Endometrial microvascular endothelial cells (primary cell): ENCODE measurements at regions not wholly inside any gene's neighbourhood (a gene's known extent, or its start where the extent isn't known, plus 50 kb on each side); places are given as distances from the start of the nearest gene placed in this dataset.

ENCODE experiments used
- in situ Hi-C: cut with HindIII; loops from 2 replicates; pipeline ENCODE4 v1.10.0; 2017; ENCODE audit warnings: low sequenced_read_pairs, low pct_unique_long_range_greater_than_20kb; ENCODE audit errors: inconsistent ontology term

DNA sequence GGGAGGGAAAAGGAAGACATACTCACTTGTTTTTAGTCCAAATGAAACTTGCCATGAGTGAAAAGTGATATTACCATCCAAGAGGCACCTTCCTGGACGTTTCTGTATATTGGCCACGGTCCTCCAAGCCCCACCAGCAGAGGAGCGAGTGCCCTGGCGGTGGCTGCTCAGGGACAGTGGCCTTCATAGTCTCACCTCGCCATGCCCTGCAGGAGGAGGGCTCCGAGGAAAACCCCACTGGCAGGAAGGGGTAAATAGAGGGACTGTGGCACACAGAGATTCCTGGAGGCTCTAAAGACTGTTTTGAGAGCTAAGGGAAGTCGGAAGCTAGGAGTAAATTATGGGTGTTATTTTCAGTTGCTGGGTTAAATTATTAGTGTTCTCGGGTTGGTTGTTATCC, 98.4 kb upstream of the UBL3 start:
- in situ Hi-C loops: no loop called here

DNA sequence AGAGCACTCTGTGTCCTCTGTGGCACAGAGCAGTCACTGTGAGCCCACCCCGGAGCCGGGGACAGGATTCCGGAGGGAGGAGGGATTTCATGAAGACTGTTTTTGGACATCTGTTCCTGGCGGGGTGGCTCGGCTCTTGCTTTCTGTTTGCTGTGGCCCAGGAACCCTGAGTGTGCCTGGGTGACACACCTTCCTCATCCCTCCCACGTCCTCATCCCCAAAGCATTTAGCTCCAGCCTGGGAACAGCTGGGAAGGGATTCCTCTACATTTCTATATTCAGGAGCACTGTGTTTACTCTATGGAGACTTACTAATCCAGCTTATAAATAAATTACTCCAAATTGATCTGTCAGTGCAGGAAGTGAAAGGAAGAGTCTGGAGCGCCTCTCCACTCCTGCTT, 97.8 kb upstream of the UBL3 start:
- in situ Hi-C loops: no loop called here

DNA sequence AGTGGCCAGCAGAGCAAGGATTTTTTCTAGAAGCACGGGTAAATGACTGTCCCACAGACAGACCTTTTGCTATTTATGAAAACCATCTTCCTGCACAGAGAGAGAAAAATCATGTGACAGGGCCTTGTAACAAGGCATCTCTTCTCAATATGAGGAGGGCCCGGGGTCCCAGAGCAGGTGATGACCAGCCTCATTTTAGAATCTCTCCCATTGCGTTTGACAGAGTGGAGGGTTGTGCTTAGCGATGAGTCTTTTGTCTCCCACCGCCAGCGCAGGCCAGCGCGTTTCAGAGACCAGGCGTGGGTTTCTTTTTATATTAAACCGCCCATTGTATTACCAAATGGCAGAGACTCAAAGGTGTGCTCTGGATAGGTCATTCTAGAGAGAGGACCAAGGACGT, 97.4 kb upstream of the UBL3 start:
- in situ Hi-C loops: no loop called here

DNA sequence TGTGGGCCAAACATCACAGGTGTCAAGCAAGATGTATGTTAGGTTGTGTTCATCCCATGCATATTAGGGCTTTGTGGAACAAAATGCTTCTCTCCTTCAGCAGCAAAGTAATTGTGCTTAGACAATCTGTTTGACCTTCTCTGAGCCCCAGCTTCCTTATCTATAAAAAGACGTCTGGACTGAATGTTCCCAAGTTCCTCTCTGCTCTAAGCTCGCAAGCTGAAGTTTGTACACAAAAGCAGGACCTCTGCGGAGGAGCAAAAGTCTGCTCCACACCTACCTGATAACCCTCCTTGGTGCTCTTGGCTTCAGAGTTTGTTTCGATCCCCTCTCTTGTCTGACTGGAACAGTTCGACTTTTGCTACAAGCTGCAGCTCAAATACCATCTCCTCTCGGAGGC, 95.7 kb upstream of the UBL3 start:
- in situ Hi-C loops: no loop called here

DNA sequence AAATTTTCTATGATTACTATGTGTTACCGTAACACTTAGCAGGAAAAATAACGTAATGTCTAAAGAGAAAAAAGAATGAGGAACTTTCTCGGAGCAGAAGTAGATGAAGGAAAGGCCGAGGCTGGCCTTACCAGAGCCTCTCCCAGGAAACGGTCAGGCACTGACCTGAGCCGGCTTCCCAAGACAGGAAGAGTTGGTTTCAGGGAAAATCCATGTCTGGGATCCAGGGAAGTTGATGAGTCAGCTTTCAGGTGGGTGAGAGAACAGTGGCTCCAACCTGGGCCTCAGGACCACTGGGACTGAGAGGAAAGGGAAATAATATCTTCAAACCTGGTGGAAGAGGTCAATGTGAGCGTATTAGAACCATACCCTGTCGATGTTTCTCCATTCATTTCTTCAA, 93.3 kb upstream of the UBL3 start:
- in situ Hi-C loops: no loop called here

DNA sequence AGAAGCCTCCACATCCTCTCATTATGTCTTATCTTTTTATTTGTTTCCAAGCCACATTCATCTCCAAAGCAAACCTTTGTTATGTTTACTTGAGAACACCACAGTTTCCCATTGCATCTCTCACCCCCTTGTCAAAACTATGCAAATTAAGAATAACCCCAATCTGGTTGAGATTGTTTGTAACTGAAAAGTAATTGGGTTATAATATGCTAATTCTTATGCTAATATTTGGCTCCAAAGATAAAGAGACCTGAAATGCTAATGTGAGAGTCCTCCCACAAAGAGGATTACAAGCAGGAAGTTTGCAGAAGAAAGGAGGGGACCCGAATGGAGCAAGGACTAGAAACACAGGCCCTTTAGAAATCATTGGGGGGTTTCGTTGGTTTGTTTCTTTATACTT, 92.9 kb upstream of the UBL3 start:
- in situ Hi-C loops: no loop called here

DNA sequence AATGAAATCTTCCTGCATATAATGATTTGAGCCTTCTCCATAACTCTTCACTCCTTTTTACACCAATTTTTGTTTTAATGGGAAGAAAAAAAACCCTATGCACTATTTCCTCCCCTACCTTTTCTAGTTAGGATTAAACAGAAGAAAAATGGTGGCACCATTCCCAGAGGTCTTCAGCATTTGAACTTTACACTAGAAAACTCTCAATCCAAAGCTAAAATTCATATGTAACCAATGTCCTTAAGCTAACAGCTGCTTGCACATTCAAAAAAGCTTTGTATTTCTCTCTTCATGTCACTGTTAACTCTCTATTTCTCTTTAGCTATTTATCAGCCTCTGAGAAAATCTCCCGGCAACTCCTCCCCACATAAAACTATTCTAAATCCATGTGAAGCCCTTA, 90.3 kb upstream of the UBL3 start:
- in situ Hi-C loops: no loop called here

DNA sequence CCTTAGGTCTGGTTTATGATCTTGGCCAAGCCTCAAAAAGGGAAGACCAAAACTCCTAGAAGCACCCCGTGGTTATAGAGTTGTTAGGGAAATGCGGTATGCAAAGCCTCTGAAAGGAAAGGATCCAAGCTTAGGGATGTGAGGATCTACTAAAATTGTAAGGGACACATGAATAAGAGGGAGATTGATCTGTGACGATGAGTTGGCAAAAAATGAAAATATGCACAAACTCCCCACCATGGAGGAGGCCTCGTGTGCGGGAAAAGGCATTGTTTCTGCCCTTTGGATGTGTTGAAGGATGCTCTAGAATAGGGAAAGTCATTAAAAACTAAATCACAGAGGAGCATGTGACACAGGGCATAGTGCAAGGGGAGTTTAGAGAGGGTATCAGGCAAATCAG, 88.7 kb upstream of the UBL3 start:
- in situ Hi-C loops: no loop called here

DNA sequence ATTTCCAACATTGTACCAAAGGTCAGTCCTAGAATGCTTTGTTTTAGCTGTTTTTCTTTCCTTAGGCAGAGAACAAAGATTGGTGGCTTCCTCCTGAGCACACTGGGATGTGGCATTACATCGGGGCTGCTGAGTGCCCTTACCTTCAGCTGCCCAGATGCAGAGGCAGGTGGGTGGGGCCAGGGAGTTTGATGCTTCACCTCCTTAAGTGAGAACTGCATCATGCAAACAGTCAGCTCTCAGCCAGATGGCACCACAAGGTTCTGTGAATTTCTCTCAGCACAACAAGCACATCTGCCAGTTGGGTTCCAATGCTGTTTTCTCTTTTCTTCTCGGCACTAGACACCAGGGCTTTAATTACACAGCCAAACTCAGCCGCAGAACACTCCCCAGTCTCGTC, 87.4 kb upstream of the UBL3 start:
- in situ Hi-C loops: no loop called here

DNA sequence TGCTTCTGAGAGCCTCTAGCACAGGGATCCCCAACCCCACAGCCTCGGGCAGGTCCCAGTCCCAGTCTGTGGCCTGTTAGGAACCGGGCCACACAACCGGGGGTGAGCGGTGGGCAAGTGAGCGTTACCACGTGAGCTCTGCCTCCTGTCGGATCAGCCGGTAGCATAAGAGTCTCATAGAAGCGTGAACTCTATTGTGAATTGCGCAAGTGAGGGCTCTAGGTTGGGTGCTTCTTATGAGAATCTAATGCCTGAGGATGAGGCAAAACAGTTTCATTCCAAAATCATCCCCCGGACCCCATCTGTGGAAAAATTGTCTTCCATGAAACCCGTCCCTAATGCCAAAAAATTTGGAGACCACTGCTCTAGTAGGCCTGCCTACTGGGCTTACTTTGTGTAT, 87.0 kb upstream of the UBL3 start:
- in situ Hi-C loops: no loop called here

DNA sequence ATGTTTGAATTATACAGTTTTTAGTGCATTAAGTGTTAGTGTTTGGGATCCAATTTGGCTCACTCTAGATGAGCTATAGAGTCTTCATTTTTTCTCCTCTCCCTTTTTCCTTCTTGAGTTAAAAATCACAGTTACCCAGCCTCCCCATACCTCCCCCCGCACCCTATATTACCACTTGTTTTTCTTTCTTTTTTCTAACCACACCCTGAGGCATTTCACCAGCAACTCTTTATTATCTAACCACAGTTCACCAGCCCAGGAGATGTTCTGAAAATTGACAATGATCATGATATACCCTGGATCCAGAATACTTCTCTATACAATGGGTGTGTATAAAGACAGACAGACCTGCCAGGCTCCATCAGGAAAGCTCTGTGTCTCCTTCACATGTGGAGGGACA, 86.5 kb upstream of the UBL3 start:
- in situ Hi-C loops: no loop called here

DNA sequence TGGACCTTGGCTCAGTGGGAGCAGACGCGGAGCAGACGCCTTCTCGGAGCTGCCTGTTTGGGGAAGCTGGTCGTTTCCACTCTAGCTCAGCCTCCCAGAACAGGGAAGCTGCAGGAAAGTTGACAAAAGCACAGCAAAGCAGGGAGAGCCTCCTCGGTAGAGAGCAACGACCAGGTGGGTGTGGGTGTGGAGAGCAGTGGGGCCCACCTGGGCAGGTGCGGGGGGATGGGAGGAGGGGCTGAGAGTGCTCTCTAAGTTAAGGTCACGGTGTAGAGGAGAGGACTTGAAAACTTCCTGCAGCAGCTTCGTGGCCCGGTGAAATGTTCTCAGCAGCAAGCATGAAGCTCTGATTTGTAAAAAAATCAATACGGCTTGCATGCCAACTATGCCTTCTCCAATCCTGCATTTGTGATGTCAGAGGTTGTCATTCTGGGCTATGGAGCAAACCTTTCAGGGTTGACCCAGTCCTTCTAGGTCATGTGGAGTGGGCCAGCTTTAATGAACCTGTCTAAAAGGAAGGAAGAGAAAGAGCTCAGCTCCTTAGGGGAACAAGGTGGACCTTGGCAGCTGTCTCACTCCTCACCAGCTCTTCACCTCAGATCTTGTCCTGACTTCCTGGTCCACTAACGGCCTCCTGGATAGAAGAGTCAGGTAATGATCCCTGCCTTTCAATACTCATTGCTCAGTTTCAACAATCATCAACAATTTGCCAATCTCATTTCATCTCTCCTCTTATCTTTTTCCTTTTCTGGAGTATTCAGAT, 85.8 kb upstream of the UBL3 start:
- in situ Hi-C loops: no loop called here

DNA sequence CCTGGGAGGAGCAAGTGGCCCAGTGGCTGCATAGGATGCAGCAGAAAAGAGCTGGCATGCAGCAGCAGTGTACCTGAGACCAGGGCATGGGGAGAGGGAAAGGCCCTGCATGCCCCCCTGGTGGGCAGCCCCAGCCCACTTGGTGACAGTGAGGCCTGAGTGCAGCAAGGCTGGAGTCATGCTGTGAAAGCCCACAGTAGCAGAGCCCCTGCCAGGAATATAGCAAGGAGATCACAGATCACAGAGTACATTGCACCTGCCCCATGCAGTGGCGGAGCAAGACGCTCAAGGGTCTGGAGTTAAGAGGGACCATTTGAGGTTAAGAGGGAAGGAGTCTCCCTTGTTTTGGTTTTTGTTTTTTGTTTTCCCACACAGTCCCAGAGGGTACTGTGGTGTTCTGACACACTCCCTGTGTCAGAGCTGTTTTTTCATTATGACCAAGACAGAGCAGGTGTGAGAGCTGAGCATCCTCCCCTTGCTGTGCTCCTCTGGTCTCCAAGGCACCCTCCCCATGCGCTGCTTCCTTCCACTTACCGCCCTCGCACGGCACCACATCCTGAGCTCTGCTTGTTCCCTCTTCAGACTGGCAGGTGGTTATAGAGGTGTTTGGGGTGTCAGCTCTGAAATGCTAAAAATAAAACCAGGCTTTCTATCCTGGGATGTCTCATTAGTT, 85.0 kb upstream of the UBL3 start:
- in situ Hi-C loops: no loop called here

DNA sequence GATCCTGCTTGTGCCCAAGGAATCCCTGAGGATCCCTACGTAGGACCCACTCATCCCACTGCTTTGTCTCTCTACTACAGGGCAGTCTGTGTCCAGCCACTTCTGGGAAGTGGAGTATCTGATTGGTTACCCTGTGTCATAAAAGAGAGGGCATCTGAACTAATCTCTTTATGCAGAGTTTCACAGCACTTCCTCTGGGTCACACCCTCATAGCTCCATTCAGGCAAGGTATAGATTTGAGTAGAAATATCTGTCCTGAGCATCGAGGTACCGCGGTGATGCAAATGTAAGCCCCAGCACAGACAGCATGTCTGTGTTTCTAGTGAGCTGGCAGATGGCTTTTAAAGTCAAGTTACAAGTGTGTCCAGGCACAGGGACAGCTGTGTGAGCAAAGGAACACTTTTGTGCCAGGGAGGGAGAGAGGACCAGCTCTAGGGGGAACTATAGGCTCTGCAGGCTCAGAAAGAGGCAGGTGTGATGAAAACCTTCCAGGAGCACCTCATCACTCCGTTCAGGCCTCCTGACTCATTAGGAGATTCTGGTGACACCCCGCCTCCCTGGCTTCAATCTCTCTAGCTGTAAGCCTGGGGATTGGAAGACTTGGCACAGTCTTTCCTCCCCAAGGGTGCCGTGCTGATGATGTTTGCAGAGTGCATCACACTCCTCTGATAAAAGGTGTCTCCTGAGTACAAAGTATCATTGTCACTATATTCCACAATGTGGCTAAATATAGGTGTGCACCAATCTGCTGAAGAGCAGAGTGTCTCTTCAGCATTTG, 84.3 kb upstream of the UBL3 start:
- in situ Hi-C loops: no loop called here

DNA sequence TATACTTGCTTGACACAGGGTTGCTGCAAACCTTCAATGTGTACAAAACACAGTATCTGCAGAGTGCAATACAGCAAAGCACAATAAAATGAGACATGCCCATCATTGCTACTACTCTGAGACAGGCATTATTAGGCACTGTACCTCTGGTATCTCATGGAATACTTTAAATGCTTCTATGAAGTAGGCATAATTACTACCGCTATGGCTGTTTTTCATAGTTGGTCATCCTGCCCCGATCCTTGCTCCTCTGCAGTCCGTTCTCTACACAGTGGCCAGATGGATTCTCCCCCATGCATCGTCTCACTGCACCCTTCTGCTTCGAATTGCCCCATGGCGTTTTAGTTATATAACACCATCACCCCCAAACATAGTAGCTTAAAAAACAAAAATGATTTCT, 83.0 kb upstream of the UBL3 start:
- in situ Hi-C loops: no loop called here

DNA sequence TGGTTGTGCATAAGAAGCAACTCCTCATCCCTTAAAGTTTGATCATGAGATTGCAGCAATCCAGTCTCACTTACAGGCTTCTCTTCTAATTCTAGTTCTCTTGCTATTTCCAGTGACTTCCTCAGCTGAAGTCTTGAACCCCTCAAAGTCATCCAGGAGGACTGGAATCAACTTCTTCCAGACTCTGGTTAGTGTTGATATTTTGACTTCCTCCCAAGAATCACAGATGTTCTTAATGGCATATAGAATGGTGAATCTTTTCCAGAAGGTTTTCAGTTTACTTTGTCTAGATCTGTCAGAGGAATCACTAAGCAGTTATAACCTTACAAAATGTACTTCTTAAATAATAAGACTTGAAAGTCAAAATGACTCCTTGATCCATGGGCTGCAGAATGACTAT, 81.3 kb upstream of the UBL3 start:
- in situ Hi-C loops: no loop called here

DNA sequence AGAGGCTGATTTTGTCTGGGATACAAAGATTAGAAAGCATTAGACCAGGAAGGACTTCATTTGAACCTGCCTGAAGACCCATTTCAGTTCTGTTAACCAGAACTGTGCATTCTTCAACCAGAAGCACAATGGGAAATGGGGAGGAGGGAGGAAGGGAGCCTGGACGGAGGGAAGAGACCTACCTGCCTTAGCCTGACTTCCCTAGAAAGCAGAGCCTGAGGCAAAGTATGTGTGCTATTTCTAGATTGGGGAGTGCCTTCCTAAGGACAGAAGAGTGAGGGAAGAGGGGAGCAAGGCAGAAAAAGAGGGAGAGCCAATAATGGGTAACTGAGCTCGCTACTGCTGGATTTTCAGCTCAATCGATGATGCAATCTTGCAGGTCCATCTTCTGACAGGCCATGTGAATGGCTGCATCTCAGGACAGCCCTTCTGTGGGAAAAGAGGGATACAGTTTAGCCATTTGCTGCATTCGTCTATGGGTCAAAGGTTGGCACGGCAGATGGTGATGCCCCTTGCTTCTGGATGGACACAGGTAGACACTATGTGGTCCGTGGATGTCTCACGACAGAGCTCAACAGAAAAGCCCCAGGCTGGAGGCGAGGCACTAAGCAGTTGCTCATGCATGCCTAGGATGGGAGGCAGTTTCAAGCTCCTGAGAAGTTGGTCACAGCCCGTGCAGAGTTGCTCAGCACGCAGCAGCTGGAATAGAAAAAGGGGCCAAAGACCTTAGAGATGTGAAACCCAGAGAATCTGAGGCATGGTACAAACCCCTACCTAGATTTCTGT, 78.8 kb upstream of the UBL3 start:
- in situ Hi-C loops: no loop called here

DNA sequence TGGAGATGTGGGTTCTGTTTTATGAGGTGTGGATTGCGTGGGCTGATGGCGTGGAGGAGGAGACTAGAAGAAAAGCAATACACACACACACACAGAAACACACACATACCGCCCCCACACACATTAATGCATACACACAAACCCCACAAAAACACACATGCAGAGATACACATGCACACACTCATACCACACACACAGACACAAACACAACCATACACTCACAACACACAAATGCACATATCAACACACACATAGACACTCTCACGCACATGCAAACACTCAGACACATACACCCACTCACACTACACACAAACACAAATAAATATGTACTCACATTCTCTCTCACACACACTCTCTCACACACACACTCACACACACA, 75.7 kb upstream of the UBL3 start:
- in situ Hi-C loops: no loop called here

DNA sequence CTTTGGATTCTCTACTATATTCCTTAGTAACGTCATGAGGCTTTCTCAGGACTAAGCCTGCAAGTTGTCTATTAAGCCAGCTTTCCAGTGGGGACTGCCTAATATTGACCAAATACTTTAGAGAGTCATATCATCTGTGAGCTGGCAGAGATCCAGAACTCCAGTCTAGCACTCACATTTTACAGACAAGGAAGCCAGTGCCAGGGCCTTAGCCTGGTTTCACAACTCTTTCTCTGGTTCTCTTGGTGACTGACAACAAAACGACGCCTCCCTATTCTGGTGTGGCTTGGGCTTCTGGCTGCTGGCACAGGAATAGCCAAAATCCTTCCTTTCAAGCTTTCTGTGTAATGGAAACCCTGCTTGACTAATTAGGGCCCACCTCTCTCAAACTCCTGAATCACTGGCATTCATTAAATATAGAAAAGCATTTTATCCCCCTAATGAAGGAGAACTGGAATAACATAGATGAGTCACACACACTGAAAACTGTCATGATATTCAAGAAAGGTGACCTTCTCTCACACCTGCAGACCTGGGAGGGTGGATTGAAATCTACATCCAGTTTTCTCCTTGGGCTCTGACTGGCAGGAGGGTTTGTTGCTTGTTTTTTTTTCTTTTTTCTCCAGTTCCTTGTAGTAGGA, 75.2 kb upstream of the UBL3 start:
- in situ Hi-C loops: no loop called here
